Fibroblast of villous mesenchyme (primary cell): ENCODE measurements at regions not wholly inside any gene's neighbourhood (a gene's known extent, or its start where the extent isn't known, plus 50 kb on each side); places are given as distances from the start of the nearest gene placed in this dataset.
A peak's percentile ranks its signal among the peaks of the same experiment; 100 is the strongest.

Experiments used
- DNase-seq: peaks from one replicate; pipeline ENCODE4 v3.0.0-alpha.2; 2010; ENCODE audit warnings: low read depth
- H3K4me3 ChIP-seq: 2 replicates; pipeline ENCODE4 v1.5.1; 2011; ENCODE audit warnings: low read depth, mild to moderate bottlenecking, low read length
- TF ChIP-seq, protein P1 (sequence below): IDR thresholded peaks from 2 replicates; pipeline ENCODE4 v1.5.1; 2012; ENCODE audit warnings: low read depth, mild to moderate bottlenecking, low read length; ENCODE audit not compliant: insufficient read depth

DNA sequence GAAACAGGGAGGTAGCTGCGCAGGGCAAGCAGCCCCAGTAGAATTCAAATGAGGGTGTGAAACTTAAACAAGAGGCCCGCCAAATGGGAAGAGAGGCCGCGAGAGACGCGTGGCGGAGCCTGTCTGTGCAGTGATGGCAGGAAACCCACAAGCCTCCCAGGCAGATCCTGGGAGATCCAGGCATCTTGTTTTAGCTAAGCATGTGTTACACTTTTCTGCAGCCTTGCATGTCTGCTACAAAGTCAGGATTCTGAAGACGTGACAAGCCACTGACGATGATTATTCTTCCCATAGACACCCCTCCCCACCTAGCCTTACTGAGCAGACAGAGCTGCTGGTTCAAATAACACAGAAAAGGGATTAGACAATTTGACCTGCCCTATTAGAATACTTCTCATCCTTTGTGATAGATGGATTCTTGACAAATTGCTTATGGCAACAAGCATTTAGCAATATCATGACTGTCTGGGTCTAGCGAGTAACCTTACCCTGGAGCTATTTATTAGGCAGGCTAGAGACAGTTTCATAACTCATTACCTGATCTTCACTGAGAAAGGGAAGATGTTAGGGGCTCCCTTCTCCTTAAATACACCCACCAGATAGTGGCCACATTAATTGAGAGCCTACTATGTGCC, 185.2 kb upstream of the IRS2 start:
- no peak overlapping the region for H3K4me3 ChIP-seq
- peak; percentile 23 for DNase-seq
- TF ChIP-seq, protein P1, sequence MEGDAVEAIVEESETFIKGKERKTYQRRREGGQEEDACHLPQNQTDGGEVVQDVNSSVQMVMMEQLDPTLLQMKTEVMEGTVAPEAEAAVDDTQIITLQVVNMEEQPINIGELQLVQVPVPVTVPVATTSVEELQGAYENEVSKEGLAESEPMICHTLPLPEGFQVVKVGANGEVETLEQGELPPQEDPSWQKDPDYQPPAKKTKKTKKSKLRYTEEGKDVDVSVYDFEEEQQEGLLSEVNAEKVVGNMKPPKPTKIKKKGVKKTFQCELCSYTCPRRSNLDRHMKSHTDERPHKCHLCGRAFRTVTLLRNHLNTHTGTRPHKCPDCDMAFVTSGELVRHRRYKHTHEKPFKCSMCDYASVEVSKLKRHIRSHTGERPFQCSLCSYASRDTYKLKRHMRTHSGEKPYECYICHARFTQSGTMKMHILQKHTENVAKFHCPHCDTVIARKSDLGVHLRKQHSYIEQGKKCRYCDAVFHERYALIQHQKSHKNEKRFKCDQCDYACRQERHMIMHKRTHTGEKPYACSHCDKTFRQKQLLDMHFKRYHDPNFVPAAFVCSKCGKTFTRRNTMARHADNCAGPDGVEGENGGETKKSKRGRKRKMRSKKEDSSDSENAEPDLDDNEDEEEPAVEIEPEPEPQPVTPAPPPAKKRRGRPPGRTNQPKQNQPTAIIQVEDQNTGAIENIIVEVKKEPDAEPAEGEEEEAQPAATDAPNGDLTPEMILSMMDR = no peak

DNA sequence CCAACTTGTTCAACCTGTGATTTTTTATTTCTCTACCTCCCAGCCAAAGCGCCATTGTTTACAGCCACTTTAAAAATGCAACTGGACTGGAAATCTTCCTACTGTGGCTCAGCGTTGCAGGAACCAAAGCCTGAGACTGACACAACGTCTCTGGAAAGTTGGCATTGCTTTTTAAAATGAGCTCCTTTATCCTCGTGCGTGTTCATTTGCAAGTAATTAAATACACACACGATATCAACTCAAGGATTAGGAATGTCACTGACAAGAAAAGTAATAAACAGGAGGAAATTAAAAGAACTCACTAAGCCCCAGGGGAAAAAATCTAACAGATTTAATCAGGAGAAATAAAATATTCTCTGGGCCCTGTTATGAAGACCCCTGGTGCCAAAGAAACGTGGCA, 184.6 kb upstream of the IRS2 start:
- TF ChIP-seq, protein P1 = no peak
- no peak for DNase-seq

DNA sequence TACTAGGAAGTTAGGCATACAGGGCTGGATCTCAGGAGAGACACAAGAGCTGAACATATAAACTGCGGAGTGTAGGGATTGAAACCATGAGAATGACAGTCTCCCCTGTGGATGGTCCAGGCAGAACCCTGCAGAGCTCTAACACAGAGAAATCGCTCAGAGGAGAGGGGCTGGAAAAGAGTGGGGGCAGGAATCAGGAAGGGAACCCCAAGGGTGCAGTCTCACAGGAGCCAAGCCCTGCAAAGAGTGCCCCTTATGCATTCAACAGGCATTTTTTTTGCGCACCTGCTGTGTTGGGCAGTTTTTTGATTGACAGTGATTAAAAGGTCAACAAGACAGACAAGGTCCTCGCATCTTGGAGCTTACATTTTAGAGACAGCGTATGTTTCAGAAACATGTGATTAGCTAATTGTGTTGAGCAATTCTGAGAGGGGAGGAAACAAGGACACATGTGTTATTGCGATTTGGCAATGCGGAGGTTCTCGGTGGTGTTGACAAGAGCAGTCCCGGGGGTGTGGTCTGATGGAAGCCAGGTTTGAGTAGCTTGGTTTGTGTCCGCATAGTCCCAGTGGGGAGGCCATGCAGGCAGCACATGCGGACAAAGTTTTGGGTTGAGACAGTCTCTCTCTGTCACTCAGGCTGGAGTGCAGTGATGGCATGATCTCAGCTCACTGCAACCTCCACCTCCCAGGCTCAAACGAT, 182.6 kb upstream of the IRS2 start:
- TF ChIP-seq, protein P1 = no peak
- peak; percentile 82 for DNase-seq
- no peak overlapping the region for H3K4me3 ChIP-seq

More for the DNA sequence above, 184.6 kb upstream of the IRS2 start:
- H3K4me3 ChIP-seq = no peak overlapping the region

DNA sequence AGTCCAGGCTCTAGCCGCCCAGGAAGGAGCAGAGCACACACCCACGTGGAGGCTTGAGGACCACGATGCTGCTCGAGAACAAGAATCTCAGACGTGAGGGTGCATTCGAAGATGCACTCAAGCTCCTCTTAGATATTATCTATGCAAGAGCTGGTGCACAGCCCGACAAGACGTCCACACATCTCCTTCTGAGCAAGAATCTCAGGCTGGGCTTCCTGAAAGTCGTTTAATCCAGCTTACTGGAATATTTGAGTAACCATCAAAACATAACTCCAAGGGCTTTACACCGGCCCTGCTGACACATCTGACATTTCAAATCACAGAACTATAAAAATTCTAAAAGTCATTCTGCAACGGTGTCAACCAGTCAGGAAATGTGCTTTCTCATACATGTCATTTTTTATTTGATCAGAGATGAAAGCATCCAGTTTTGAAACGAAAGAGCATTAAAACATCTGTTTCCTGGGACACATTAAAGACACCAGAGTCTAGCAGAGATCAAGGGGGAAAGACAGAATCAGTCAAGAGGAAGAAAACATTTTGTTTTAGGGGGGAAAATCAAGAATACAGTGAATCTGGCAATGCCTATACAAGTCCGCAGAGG, 177.7 kb upstream of the IRS2 start:
- DNase-seq = peak; percentile 18
- TF ChIP-seq, protein P1 = no peak
- H3K4me3 ChIP-seq = no peak overlapping the region

DNA sequence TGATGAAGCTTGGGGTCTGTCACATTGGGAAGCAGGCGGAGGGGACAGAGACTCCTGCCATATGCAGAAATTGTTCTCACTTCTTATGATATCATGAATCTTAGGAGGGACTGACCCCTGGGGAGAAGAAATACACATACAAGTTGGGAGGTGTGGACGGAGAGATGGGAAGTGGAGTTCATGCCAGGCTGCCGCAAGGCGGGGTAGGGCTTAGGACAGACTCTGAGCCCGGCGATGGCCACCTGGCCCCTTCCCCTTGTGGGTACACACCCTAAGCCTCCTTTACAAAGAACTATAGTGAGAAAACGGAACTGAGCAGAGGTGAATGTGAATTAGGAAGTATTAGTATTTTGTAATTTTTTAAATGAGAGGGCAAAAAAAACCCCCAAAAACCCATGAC, 177.0 kb upstream of the IRS2 start:
- no peak for DNase-seq
- TF ChIP-seq, protein P1 = no peak
- H3K4me3 ChIP-seq = no peak overlapping the region

DNA sequence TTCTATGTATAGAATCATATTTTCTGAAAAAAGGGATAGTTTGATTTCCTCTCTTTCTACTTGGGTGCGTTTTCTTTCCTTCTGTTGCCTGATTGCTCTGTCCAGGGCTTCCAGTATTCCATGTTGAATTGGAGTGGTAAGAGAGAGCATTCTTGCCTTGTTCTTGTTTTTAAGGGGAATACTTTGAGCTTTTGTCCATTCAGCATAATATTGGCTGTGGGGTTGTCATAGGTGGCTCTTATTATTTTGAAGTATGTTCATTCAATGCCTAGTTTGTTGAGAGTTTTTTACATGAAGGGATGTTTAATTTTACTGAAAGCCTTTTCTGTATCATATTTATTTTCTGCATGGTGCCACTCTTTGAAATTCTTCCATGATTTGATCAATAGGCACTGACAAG, 173.5 kb upstream of the IRS2 start:
- TF ChIP-seq, protein P1 = no peak
- H3K4me3 ChIP-seq = no peak overlapping the region
- no peak for DNase-seq
